ENCODE measurements at regions not wholly inside any gene's neighbourhood (a gene's known extent, or its start where the extent isn't known, plus 50 kb on each side); places are given as distances from the start of the nearest gene placed in this dataset.

DNA sequence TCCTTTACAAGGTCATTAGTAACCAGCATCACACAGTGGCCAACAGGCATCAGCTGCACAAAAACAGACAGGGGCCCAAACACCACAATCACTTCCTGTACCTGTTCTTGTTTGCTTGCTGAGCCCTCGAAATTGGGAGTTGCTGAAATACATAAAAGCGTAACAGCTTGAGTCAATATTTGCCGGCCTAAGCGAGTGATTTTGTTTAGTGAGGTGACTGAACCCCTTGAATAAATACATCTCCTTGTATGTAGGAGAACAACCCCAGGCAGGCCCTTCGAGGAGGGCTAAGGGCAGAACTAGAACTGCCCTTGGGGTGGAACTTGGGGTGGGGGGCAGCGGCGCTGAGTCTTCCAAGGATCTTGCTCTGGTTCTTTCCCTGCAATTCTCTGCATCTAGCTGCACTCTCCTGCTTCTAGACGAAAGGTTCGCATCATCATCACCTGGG, 502.5 kb downstream of the RASEF start:
- no peak overlapping the region for H3K4me3 Mint-ChIP-seq
- TF ChIP-seq, protein P1, sequence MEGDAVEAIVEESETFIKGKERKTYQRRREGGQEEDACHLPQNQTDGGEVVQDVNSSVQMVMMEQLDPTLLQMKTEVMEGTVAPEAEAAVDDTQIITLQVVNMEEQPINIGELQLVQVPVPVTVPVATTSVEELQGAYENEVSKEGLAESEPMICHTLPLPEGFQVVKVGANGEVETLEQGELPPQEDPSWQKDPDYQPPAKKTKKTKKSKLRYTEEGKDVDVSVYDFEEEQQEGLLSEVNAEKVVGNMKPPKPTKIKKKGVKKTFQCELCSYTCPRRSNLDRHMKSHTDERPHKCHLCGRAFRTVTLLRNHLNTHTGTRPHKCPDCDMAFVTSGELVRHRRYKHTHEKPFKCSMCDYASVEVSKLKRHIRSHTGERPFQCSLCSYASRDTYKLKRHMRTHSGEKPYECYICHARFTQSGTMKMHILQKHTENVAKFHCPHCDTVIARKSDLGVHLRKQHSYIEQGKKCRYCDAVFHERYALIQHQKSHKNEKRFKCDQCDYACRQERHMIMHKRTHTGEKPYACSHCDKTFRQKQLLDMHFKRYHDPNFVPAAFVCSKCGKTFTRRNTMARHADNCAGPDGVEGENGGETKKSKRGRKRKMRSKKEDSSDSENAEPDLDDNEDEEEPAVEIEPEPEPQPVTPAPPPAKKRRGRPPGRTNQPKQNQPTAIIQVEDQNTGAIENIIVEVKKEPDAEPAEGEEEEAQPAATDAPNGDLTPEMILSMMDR (conservative IDR thresholded peaks at IDR 0.05) = no peak
- H3K4me1 Mint-ChIP-seq = peaks cover 16% of the 10 kb centered on the region
- H3K9me3 Mint-ChIP-seq = no peaks in the 10 kb centered on the region
- DNase-seq (ENCODE audit: low read depth, low spot score) = no peak
- no peaks in the 10 kb centered on the region for H3K36me3 Mint-ChIP-seq (ENCODE audit: low read depth)
- no peaks in the 10 kb centered on the region for H3K27me3 Mint-ChIP-seq (ENCODE audit: low read depth)
- H3K27ac Mint-ChIP-seq (ENCODE audit: unreplicated experiment) = no peak overlapping the region

DNA sequence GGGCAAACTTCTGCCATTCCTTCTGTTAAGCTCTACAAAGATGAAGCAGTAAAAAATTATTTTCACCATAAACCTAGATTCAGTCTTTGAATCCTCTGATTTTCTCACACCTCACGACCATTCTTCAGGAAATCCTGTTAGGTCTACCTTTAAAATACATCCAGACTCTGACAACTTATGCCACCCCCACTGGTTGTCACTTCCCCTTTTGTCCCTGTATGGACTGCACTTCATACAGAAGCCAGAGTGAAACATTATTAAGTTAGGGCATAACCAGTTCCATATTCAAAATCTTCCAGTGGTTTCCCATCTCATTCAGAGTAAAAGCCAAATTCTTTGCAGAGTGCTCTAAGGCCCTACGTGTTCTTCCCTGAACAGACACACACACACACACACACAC, 499.8 kb downstream of the RASEF start:
- Mint-ChIP-seq H3K27ac (ENCODE audit: unreplicated experiment) (no peak overlapping the region), H3K9me3 (no peaks in the 10 kb centered on the region), H3K4me1 (peaks cover 23% of the 10 kb centered on the region), H3K36me3 (ENCODE audit: low read depth) (no peaks in the 10 kb centered on the region), H3K4me3 (no peak overlapping the region), H3K27me3 (ENCODE audit: low read depth) (no peaks in the 10 kb centered on the region)
- TF ChIP-seq, protein P1 (conservative IDR thresholded peaks at IDR 0.05) = no peak
- DNase-seq (ENCODE audit: low read depth, low spot score) = no peak

- Mint-ChIP-seq H3K27me3 (ENCODE audit: low read depth) (no peaks in the 10 kb centered on the region), H3K9me3 (no peaks in the 10 kb centered on the region), H3K36me3 (ENCODE audit: low read depth) (no peaks in the 10 kb centered on the region), H3K4me3 (no peak overlapping the region), H3K4me1 (peaks cover 20% of the 10 kb centered on the region), H3K27ac (ENCODE audit: unreplicated experiment) (no peak overlapping the region)
- DNase-seq (ENCODE audit: low read depth, low spot score) = no peak
- TF ChIP-seq, protein P1 (conservative IDR thresholded peaks at IDR 0.05) = no peak
Measured at GRCh38 chr9:82563841-82564240, 499.1 kb downstream of the RASEF start.

DNA sequence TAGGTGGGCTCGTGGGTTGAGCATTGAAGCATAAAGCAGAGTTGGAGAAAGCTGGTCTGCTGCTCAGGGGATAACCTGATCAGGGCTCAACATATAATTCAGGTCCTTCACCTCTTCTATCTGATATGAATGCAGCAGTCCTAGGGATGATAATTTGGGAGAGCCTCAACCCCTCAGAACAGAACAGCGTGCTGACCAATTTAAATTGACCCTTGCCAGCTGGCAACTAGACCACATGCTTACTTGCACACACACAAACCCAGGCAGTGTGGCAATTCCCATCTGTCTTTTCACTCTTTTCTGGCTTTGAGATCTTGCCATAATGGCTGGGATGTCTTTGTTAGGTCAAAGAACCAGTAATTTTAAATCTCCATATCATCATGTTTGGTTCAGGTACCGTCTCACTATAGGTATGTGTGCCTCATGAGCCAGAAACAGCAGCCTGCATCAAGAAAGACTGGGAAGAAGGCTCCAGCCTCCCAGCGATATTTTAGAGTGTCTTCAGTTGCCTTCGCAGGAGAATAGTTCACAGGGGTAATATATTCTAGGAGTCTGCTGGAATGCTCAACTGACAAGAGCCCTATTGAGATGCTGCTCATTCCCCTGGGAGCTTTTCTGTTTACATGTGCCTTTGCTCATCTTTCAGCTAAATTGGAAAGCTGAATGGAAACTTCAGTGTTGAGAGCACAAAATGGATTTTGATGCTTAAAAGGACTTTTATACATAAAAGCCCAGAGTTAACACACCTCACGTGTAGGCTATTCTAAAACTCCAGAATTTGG, 497.6 kb downstream of the RASEF start:
- no peaks in the 10 kb centered on the region for H3K36me3 Mint-ChIP-seq (ENCODE audit: low read depth)
- H3K4me3 Mint-ChIP-seq = no peak overlapping the region

GRCh38 chr9:82567953-82568352, 495.0 kb downstream of the RASEF start:
- no peak overlapping the region for H3K27ac Mint-ChIP-seq (ENCODE audit: unreplicated experiment)
- TF ChIP-seq, protein P1 (conservative IDR thresholded peaks at IDR 0.05) = no peak
- DNase-seq (ENCODE audit: low read depth, low spot score) = no peak
- peaks cover 14% of the 10 kb centered on the region for H3K4me1 Mint-ChIP-seq
- no peak overlapping the region for H3K4me3 Mint-ChIP-seq
- H3K9me3 Mint-ChIP-seq = peaks cover 3% of the 10 kb centered on the region
- no peaks in the 10 kb centered on the region for H3K36me3 Mint-ChIP-seq (ENCODE audit: low read depth)
- H3K27me3 Mint-ChIP-seq (ENCODE audit: low read depth) = no peaks in the 10 kb centered on the region

More for the DNA sequence above, 497.6 kb downstream of the RASEF start:
- TF ChIP-seq, protein P1 (conservative IDR thresholded peaks at IDR 0.05) = no peak
- Mint-ChIP-seq H3K9me3 (peaks cover 3% of the 10 kb centered on the region), H3K27me3 (ENCODE audit: low read depth) (no peaks in the 10 kb centered on the region), H3K4me1 (peaks cover 14% of the 10 kb centered on the region), H3K27ac (ENCODE audit: unreplicated experiment) (peak overlapping the region; percentile 20)
- no peak for DNase-seq (ENCODE audit: low read depth, low spot score)

All from neural crest cell (in vitro differentiated cells).